Ovary (tissue), 7 donors: ENCODE measurements at regions not wholly inside any gene's neighbourhood (a gene's known extent, or its start where the extent isn't known, plus 50 kb on each side); places are given as distances from the start of the nearest gene placed in this dataset.

Experiments used
- DNase-seq, 5 donors: peaks; one replicate each; pipeline ENCODE4 v3.0.0-alpha.2; 2019 to 2020
- H3K27ac ChIP-seq, 2 donors: fragments of 200-600 bp; one replicate each; pipeline versions ENCODE4 v1.5.1 to v1.8.0; 2019 to 2022
- H3K27me3 ChIP-seq: fragments of 200-600 bp; one replicate; pipeline ENCODE4 v1.8.0; 2022
- H3K36me3 ChIP-seq: fragments of 200-600 bp; sonication (generic); one replicate; pipeline ENCODE4 v1.5.1; 2019
- H3K4me1 ChIP-seq: one replicate; pipeline ENCODE4 v1.8.1; 2013; ENCODE audit warnings: mild to moderate bottlenecking, moderate library complexity; ENCODE audit not compliant: insufficient read depth
- H3K4me3 ChIP-seq: fragments of 200-600 bp; sonication (generic); one replicate; pipeline ENCODE4 v1.5.1; 2017
- H3K9me3 ChIP-seq, 2 donors: fragments of 200-600 bp in 1 of 2; sonication (generic) in 1 of 2; one replicate each; pipeline versions ENCODE4 v1.5.1 to v1.8.1; 2013 to 2019; ENCODE audit warnings: mild to moderate bottlenecking in 1 of 2, moderate library complexity in 1 of 2
- CTCF ChIP-seq, 3 donors: fragments of 450-650 bp in 2 of 3; fragments of 200-600 bp in 1 of 3; IDR thresholded peaks; one replicate each; pipeline versions ENCODE4 v1.5.1 to v1.8.0; 2016 to 2022; ENCODE audit warnings: antibody characterized with exemption in 3 of 3, mild to moderate bottlenecking in 1 of 3
- EP300 ChIP-seq: sonication (generic); formaldehyde crosslinking; IDR thresholded peaks from one replicate; pipeline ENCODE4 v1.6.1; 2017; ENCODE audit warnings: antibody characterized with exemption
- POLR2A ChIP-seq: fragments of 450-650 bp; IDR thresholded peaks from one replicate; pipeline ENCODE4 v1.6.1; 2017; ENCODE audit warnings: antibody characterized with exemption, mild to moderate bottlenecking, moderate library complexity
- WGBS, 3 donors: extraction: QIAGEN DNeasy Blood & Tissue Kit in 1 of 3; methylation state at CpG; one replicate each; pipeline versions ENCODE4 v1.1.5 to v1.1.7; 2013 to 2017; 5-methylcytosine and 5-hydroxymethylcytosine counted together
- intact Hi-C, 4 donors: fragments of 100-400 bp; cut with DNase I; formaldehyde crosslinking; loops; one replicate each; pipeline versions ENCODE4 v1.11.0 to v1.15.1; 2022 to 2023
- donor health status: DM: no; HTN: no; CAD: no; lungs with moderate emphysema.
- donor health status: DM: no; HTN: no; CAD: no.
- donor health status: Bipolar disorder and iron deficiency.
- donor health status: DM: no; HTN: no; CAD: no.
- donor health status: DM: yes; HTN: yes; CAD: no.

GRCh38 chr7:94109556-94109955 is 105.4 kb upstream of the BET1 start:
- no peak overlapping the region for H3K4me3 ChIP-seq
- H3K27ac ChIP-seq: no peak overlapping the region
- H3K4me1 ChIP-seq: no peaks in the 10 kb centered on the region
- H3K27me3 ChIP-seq: no peaks in the 10 kb centered on the region
- intact Hi-C loops: no loop called here
- WGBS, 3 donors: 93 to 97% (median 94%) methylated on average over 5 of the region's 5 CpGs
- TF ChIP-seq CTCF (IDR thresholded peaks at IDR 0.05): no peak
- no peak for TF ChIP-seq POLR2A
- TF ChIP-seq EP300: no peak
- DNase-seq: no peak
- no peaks in the 10 kb centered on the region for H3K36me3 ChIP-seq
- H3K9me3 ChIP-seq: no peaks in the 10 kb centered on the region

- TF ChIP-seq POLR2A (no peak), CTCF (IDR thresholded peaks at IDR 0.05) (no peak), EP300 (no peak)
- Histone ChIP-seq H3K4me3 (no peak overlapping the region), H3K27me3 (no peaks in the 10 kb centered on the region), H3K27ac (no peak overlapping the region), H3K9me3 (no peaks in the 10 kb centered on the region), H3K36me3 (no peaks in the 10 kb centered on the region), H3K4me1 (no peaks in the 10 kb centered on the region)
- 47 to 64% (median 50%) methylated on average over 2 of the region's 2 CpGs for WGBS, 3 donors
- DNase-seq: no peak
- intact Hi-C loops: no loop called here
These were observed 106.9 kb upstream of the BET1 start for GRCh38 chr7:94111009-94111408.

- Histone ChIP-seq H3K27me3 (no peaks in the 10 kb centered on the region), H3K27ac (no peak overlapping the region), H3K4me1 (no peaks in the 10 kb centered on the region), H3K36me3 (no peaks in the 10 kb centered on the region), H3K9me3 (no peaks in the 10 kb centered on the region), H3K4me3 (no peak overlapping the region)
- DNase-seq: no peak
- intact Hi-C loops: no loop called here
- WGBS, 3 donors: 92 to 98% (median 95%) methylated on average over 2 of the region's 2 CpGs
- TF ChIP-seq CTCF (IDR thresholded peaks at IDR 0.05): no peak
- no peak for TF ChIP-seq POLR2A
- TF ChIP-seq EP300: no peak
These were observed 111.2 kb upstream of the BET1 start for GRCh38 chr7:94115316-94115715.

GRCh38 chr7:94123136-94123535 is 119.0 kb upstream of the BET1 start:
- no peaks in the 10 kb centered on the region for H3K27me3 ChIP-seq
- no peaks in the 10 kb centered on the region for H3K9me3 ChIP-seq
- no peaks in the 10 kb centered on the region for H3K36me3 ChIP-seq
- DNase-seq: no peak
- H3K27ac ChIP-seq: no peak overlapping the region
- 16 to 30% (median 21%) methylated on average over 1 of the region's 1 CpG for WGBS, 3 donors
- TF ChIP-seq EP300 (no peak), CTCF (IDR thresholded peaks at IDR 0.05) (no peak), POLR2A (no peak)
- no peaks in the 10 kb centered on the region for H3K4me1 ChIP-seq
- H3K4me3 ChIP-seq: no peak overlapping the region
- intact Hi-C loops: no loop called here

- Histone ChIP-seq H3K9me3 (no peaks in the 10 kb centered on the region), H3K27me3 (no peaks in the 10 kb centered on the region), H3K27ac (no peak overlapping the region), H3K36me3 (no peaks in the 10 kb centered on the region), H3K4me1 (peaks cover 2% of the 10 kb centered on the region), H3K4me3 (no peak overlapping the region)
- intact Hi-C loops: no loop called here
- DNase-seq: no peak
- TF ChIP-seq CTCF (IDR thresholded peaks at IDR 0.05) (no peak), EP300 (no peak), POLR2A (no peak)
These were observed 122.9 kb upstream of the BET1 start for GRCh38 chr7:94127026-94127425.
